Astrocyte (in vitro differentiated cells and primary cell): ENCODE measurements at regions not wholly inside any gene's neighbourhood (a gene's known extent, or its start where the extent isn't known, plus 50 kb on each side); places are given as distances from the start of the nearest gene placed in this dataset.
"Not testable (repeated sequence)": the region's sequence is repeated elsewhere in the genome, so short reads cannot be mapped to it uniquely, and the experiment has no call there.

Experiments
- DNase-seq: peaks from one replicate; pipeline ENCODE4 v3.0.0-alpha.2; 2010; ENCODE audit warnings: low read depth
- FAIRE-seq: peaks from 2 replicates; lab custom pipeline; 2011; peaks lifted over from hg19 to GRCh38; lab: Jason Lieb, UNC
- H2AFZ ChIP-seq: 2 replicates; pipeline ENCODE4 v1.6.0; 2012; ENCODE audit warnings: low read depth, low read length, inconsistent platforms
- H3K27ac ChIP-seq: 2 replicates; pipeline ENCODE4 v1.5.1; 2011; ENCODE audit warnings: low read depth, low read length, inconsistent platforms
- H3K27me3 ChIP-seq: 2 replicates; pipeline ENCODE4 v1.6.0; 2011; ENCODE audit warnings: low read length, inconsistent platforms; ENCODE audit not compliant: insufficient read depth
- H3K36me3 ChIP-seq: 2 replicates; pipeline ENCODE4 v1.5.1; 2011; ENCODE audit warnings: low read length, inconsistent platforms; ENCODE audit not compliant: insufficient read depth
- H3K4me1 ChIP-seq: 2 replicates; pipeline ENCODE4 v1.5.1; 2011; ENCODE audit warnings: low read length, inconsistent platforms; ENCODE audit not compliant: insufficient read depth
- H3K4me2 ChIP-seq: 2 replicates; pipeline ENCODE4 v1.6.0; 2012; ENCODE audit warnings: low read length, inconsistent platforms
- H3K4me3 ChIP-seq: 2 replicates; pipeline ENCODE4 v1.5.1; 2011; ENCODE audit warnings: low read depth, mild to moderate bottlenecking, low read length, inconsistent platforms; ENCODE audit not compliant: insufficient read depth
- H3K79me2 ChIP-seq: 2 replicates; pipeline ENCODE4 v1.6.0; 2012; ENCODE audit warnings: mild to moderate bottlenecking, low read length, inconsistent platforms; ENCODE audit not compliant: insufficient read depth
- H3K9ac ChIP-seq: 2 replicates; pipeline ENCODE4 v1.6.0; 2012; ENCODE audit warnings: mild to moderate bottlenecking, low read length, inconsistent platforms
- H3K9me3 ChIP-seq: 2 replicates; pipeline ENCODE4 v1.5.1; 2012; ENCODE audit warnings: low read depth, mild to moderate bottlenecking, low read length, inconsistent platforms; ENCODE audit not compliant: insufficient read depth
- H4K20me1 ChIP-seq: 2 replicates; pipeline ENCODE4 v1.6.0; 2012; ENCODE audit warnings: low read length, inconsistent platforms; ENCODE audit not compliant: insufficient read depth
- H3K27ac Mint-ChIP-seq: one replicate; pipeline ENCODE4 v1.8.0; 2021; ENCODE audit warnings: mild to moderate bottlenecking, mixed read lengths; ENCODE audit not compliant: unreplicated experiment
- H3K27me3 Mint-ChIP-seq: one replicate; pipeline ENCODE4 v1.8.0; 2021; ENCODE audit warnings: low read depth, mixed read lengths; ENCODE audit not compliant: unreplicated experiment
- H3K36me3 Mint-ChIP-seq: one replicate; pipeline ENCODE4 v1.8.0; 2021; ENCODE audit warnings: low read depth, mixed read lengths; ENCODE audit not compliant: unreplicated experiment
- H3K4me1 Mint-ChIP-seq: one replicate; pipeline ENCODE4 v1.8.0; 2021; ENCODE audit warnings: low read depth, mixed read lengths; ENCODE audit not compliant: unreplicated experiment
- H3K4me3 Mint-ChIP-seq: one replicate; pipeline ENCODE4 v1.8.0; 2021; ENCODE audit warnings: mild to moderate bottlenecking, moderate library complexity, mixed read lengths; ENCODE audit not compliant: unreplicated experiment
- H3K9me3 Mint-ChIP-seq: one replicate; pipeline ENCODE4 v1.8.0; 2021; ENCODE audit warnings: mild to moderate bottlenecking, mixed read lengths; ENCODE audit not compliant: unreplicated experiment
- CTCF ChIP-seq: IDR thresholded peaks from 2 replicates; pipeline ENCODE4 v1.5.1; 2011; ENCODE audit warnings: low read depth, mild to moderate bottlenecking, inconsistent platforms, low read length, moderate library complexity; ENCODE audit not compliant: insufficient read depth
- EZH2 ChIP-seq: IDR thresholded peaks from 2 replicates; pipeline ENCODE4 v1.6.1; 2012; ENCODE audit warnings: mild to moderate bottlenecking, low read length, inconsistent platforms; ENCODE audit not compliant: insufficient read depth

GRCh38 chr12:131511391-131511802, 199.5 kb upstream of the SFSWAP start:
- no peak overlapping the region for H3K27ac ChIP-seq
- H3K4me1 ChIP-seq: no peaks in the 10 kb centered on the region
- H3K36me3 Mint-ChIP-seq: no peaks in the 10 kb centered on the region
- no peak overlapping the region for H3K9ac ChIP-seq
- peak overlapping the region; percentile 12 for H3K27ac Mint-ChIP-seq
- H3K4me2 ChIP-seq: no peak overlapping the region
- TF ChIP-seq CTCF (no peak), EZH2 (no peak)
- no peaks in the 10 kb centered on the region for H3K36me3 ChIP-seq
- FAIRE-seq (no peak), DNase-seq (peak; percentile 2)
- H3K9me3 ChIP-seq: no peaks in the 10 kb centered on the region
- no peaks in the 10 kb centered on the region for H3K27me3 ChIP-seq
- H3K27me3 Mint-ChIP-seq: peaks cover 26% of the 10 kb centered on the region
- H3K9me3 Mint-ChIP-seq: peaks cover 5% of the 10 kb centered on the region
- H4K20me1 ChIP-seq: no peaks in the 10 kb centered on the region
- no peaks in the 10 kb centered on the region for H3K79me2 ChIP-seq
- no peak overlapping the region for H2AFZ ChIP-seq
- H3K4me3 ChIP-seq: no peak overlapping the region
- H3K4me3 Mint-ChIP-seq: no peak overlapping the region
- H3K4me1 Mint-ChIP-seq: peaks cover 9% of the 10 kb centered on the region

- DNase-seq (no peak), FAIRE-seq (no peak)
- no peaks in the 10 kb centered on the region for H3K36me3 ChIP-seq
- no peaks in the 10 kb centered on the region for H4K20me1 ChIP-seq
- no peaks in the 10 kb centered on the region for H3K27me3 ChIP-seq
- TF ChIP-seq EZH2: no peak
- TF ChIP-seq CTCF: no peak
- H3K4me3 Mint-ChIP-seq: no peak overlapping the region
- no peak overlapping the region for H3K9ac ChIP-seq
- no peaks in the 10 kb centered on the region for H3K36me3 Mint-ChIP-seq
- H3K9me3 ChIP-seq: no peaks in the 10 kb centered on the region
- no peaks in the 10 kb centered on the region for H3K79me2 ChIP-seq
- H3K27ac ChIP-seq: no peak overlapping the region
- H3K27ac Mint-ChIP-seq: peak overlapping the region; percentile 12
- no peak overlapping the region for H3K4me3 ChIP-seq
- H3K9me3 Mint-ChIP-seq: peaks cover 8% of the 10 kb centered on the region
- no peak overlapping the region for H3K4me2 ChIP-seq
- H3K27me3 Mint-ChIP-seq: peaks cover 20% of the 10 kb centered on the region
- no peak overlapping the region for H2AFZ ChIP-seq
- H3K4me1 ChIP-seq: no peaks in the 10 kb centered on the region
- peaks cover 9% of the 10 kb centered on the region for H3K4me1 Mint-ChIP-seq
These were observed 198.9 kb upstream of the SFSWAP start for GRCh38 chr12:131511803-131512561.

GRCh38 chr12:131513606-131514005, 197.3 kb upstream of the SFSWAP start:
- Mint-ChIP-seq H3K27me3 (peaks cover 8% of the 10 kb centered on the region), H3K4me1 (peaks cover 9% of the 10 kb centered on the region), H3K4me3 (no peak overlapping the region), H3K36me3 (no peaks in the 10 kb centered on the region), H3K9me3 (peaks cover 8% of the 10 kb centered on the region), H3K27ac (no peak overlapping the region)
- no peaks in the 10 kb centered on the region for H3K36me3 ChIP-seq
- no peaks in the 10 kb centered on the region for H4K20me1 ChIP-seq
- DNase-seq (no peak), FAIRE-seq (no peak)
- no peak overlapping the region for H3K27ac ChIP-seq
- H3K9ac ChIP-seq: no peak overlapping the region
- H3K27me3 ChIP-seq: no peaks in the 10 kb centered on the region
- no peak for TF ChIP-seq EZH2
- no peak for TF ChIP-seq CTCF
- H3K79me2 ChIP-seq: no peaks in the 10 kb centered on the region
- H3K4me1 ChIP-seq: no peaks in the 10 kb centered on the region
- no peaks in the 10 kb centered on the region for H3K9me3 ChIP-seq
- no peak overlapping the region for H3K4me2 ChIP-seq
- no peak overlapping the region for H2AFZ ChIP-seq
- no peak overlapping the region for H3K4me3 ChIP-seq

- not testable (repeated sequence) for FAIRE-seq, H3K4me1 Mint-ChIP-seq, H2AFZ ChIP-seq
These were observed 190.3 kb upstream of the SFSWAP start for GRCh38 chr12:131520553-131520952.

More at GRCh38 chr12:131520553-131520952, 190.3 kb upstream of the SFSWAP start:
- not testable (repeated sequence) for H4K20me1 ChIP-seq, H3K36me3 Mint-ChIP-seq, H3K36me3 ChIP-seq, H3K27me3 ChIP-seq, DNase-seq, H3K27ac ChIP-seq, H3K4me3 Mint-ChIP-seq, H3K9me3 ChIP-seq, H3K4me2 ChIP-seq, H3K27me3 Mint-ChIP-seq, H3K4me1 ChIP-seq, H3K9me3 Mint-ChIP-seq, H3K4me3 ChIP-seq, H3K79me2 ChIP-seq, H3K27ac Mint-ChIP-seq, H3K9ac ChIP-seq
